K562 (cell line): ENCODE measurements at regions not wholly inside any gene's neighbourhood (a gene's known extent, or its start where the extent isn't known, plus 50 kb on each side); places are given as distances from the start of the nearest gene placed in this dataset.

Experiments
- ARID3B ChIP-seq: fragments of 250-450 bp; sonication (Bioruptor Pico); IDR thresholded peaks from 2 replicates; pipeline ENCODE4 v1.4.0; 2020; ENCODE audit warnings: borderline replicate concordance
- E2F8 ChIP-seq: fragments of 450-650 bp; IDR thresholded peaks from 2 replicates; pipeline ENCODE4 v1.7.1; 2018; ENCODE audit warnings: mild to moderate bottlenecking, low read depth; ENCODE audit not compliant: partially characterized antibody
- ETV1 ChIP-seq: fragments of 450-650 bp; conservative IDR thresholded peaks from 2 replicates; pipeline ENCODE4 v1.6.1; 2016; ENCODE audit warnings: missing genetic modification characterization, control low read depth, low read depth, missing compliant biosample characterization
- GTF2F1 ChIP-seq: IDR thresholded peaks from 2 replicates; pipeline ENCODE4 v1.6.1; 2011; ENCODE audit warnings: low read depth, low read length, improper control_type of control experiment
- HSF4 ChIP-seq: fragments of 250-450 bp; sonication (Bioruptor Pico); IDR thresholded peaks from 2 replicates; pipeline ENCODE4 v2.1.2; 2022; ENCODE audit warnings: mild to moderate bottlenecking, moderate library complexity, borderline replicate concordance
- KLF13 ChIP-seq: fragments of 450-650 bp; IDR thresholded peaks from 2 replicates; pipeline ENCODE4 v1.6.1; 2016; ENCODE audit warnings: missing genetic modification characterization, low read depth, mild to moderate bottlenecking, missing compliant biosample characterization, moderate library complexity, borderline replicate concordance
- NCOA1 ChIP-seq: fragments of 450-650 bp; IDR thresholded peaks from 2 replicates; pipeline ENCODE4 v1.6.1; 2016; ENCODE audit warnings: low read depth
- NELFE ChIP-seq: IDR thresholded peaks from 2 replicates; pipeline ENCODE4 v1.6.1; 2011; ENCODE audit warnings: mild to moderate bottlenecking; ENCODE audit not compliant: insufficient read depth, insufficient read length
- PCBP1 ChIP-seq: fragments of 200-400 bp; formaldehyde crosslinking; IDR thresholded peaks from 2 replicates; pipeline ENCODE4 v1.6.1; 2018; ENCODE audit warnings: mild to moderate bottlenecking, low read depth, low read length; ENCODE audit not compliant: poor library complexity, severe bottlenecking
- PKNOX1 ChIP-seq: fragments of 450-650 bp; IDR thresholded peaks from 2 replicates; pipeline ENCODE4 v1.6.1; 2016
- PTBP1 ChIP-seq: fragments of 200-400 bp; formaldehyde crosslinking; IDR thresholded peaks from 2 replicates; pipeline ENCODE4 v1.6.1; 2017; ENCODE audit warnings: low read depth, low read length
- SMARCA5 ChIP-seq: fragments of 450-650 bp; IDR thresholded peaks from 2 replicates; pipeline ENCODE4 v1.6.1; 2016
- TFE3 ChIP-seq: fragments of 450-650 bp; formaldehyde crosslinking; IDR thresholded peaks from 2 replicates; pipeline ENCODE4 v1.4.0; 2020; ENCODE audit warnings: mild to moderate bottlenecking, mixed read lengths
- ZBTB5 ChIP-seq: fragments of 450-650 bp; IDR thresholded peaks from 2 replicates; pipeline ENCODE4 v1.6.1; 2017; ENCODE audit warnings: antibody characterized with exemption
- ZKSCAN8 ChIP-seq: fragments of 200-800 bp; sonication (Bioruptor generic); IDR thresholded peaks from 2 replicates; pipeline ENCODE4 v1.6.1; 2016; ENCODE audit warnings: missing genetic modification characterization, missing compliant biosample characterization
- ZNF586 ChIP-seq: fragments of 450-650 bp; formaldehyde crosslinking; conservative IDR thresholded peaks from 2 replicates; pipeline ENCODE4 v1.4.0; 2020; ENCODE audit warnings: mild to moderate bottlenecking, moderate library complexity
- TF ChIP-seq, protein P1 (sequence below), 2 experiments: fragments of 450-650 bp in 1 of 2; sonication (generic) in 1 of 2; formaldehyde crosslinking; conservative IDR thresholded peaks; 2 replicates each; pipeline versions ENCODE4 v1.4.0 to v1.8.1; 2020 to 2022; ENCODE audit warnings: mild to moderate bottlenecking in 1 of 2, missing genetic modification reagents in 1 of 2

GRCh38 chr16:85528528-85529387 is 84.4 kb upstream of the GSE1 start (continued):
- TF ChIP-seq ZKSCAN8 (CRISPR knock-in tag) (peak; percentile 52; the same call in 1 of the 2 replicates), ZNF586 (CRISPR knock-in tag) (no peak; the same call in 1 of the 2 replicates), NCOA1 (no peak; the same call in 1 of the 2 replicates), KLF13 (tag) (no peak), PKNOX1 (no peak), PCBP1 (no peak), HSF4 (CRISPR knock-in tag) (0 out of 2 replicates have a peak, but pooled peaks have one; percentile 3), ARID3B (CRISPR knock-in tag) (no peak), TFE3 (CRISPR knock-in tag) (no peak), SMARCA5 (peak; percentile 94), ZBTB5 (peak; percentile 10; the same call in 1 of the 2 replicates), GTF2F1 (no peak), E2F8 (no peak), NELFE (no peak), PTBP1 (peak; percentile 98), ETV1 (peak; percentile 94)
- TF ChIP-seq, protein P1, sequence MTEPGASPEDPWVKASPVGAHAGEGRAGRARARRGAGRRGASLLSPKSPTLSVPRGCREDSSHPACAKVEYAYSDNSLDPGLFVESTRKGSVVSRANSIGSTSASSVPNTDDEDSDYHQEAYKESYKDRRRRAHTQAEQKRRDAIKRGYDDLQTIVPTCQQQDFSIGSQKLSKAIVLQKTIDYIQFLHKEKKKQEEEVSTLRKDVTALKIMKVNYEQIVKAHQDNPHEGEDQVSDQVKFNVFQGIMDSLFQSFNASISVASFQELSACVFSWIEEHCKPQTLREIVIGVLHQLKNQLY (CRISPR knock-in tag; conservative IDR thresholded peaks at IDR 0.05), result no peak
